Activated CD4-positive, alpha-beta T cell treated with anti-CD3 and anti-CD28 coated beads, Interleukin-2, amount 50 U/mL, for 48 hours (primary cell): ENCODE measurements at regions not wholly inside any gene's neighbourhood (a gene's known extent, or its start where the extent isn't known, plus 50 kb on each side); places are given as distances from the start of the nearest gene placed in this dataset.

Experiments
- DNase-seq, 2 experiments: peaks; one replicate each; pipeline ENCODE4 v3.0.0-alpha.2; 2020

DNA sequence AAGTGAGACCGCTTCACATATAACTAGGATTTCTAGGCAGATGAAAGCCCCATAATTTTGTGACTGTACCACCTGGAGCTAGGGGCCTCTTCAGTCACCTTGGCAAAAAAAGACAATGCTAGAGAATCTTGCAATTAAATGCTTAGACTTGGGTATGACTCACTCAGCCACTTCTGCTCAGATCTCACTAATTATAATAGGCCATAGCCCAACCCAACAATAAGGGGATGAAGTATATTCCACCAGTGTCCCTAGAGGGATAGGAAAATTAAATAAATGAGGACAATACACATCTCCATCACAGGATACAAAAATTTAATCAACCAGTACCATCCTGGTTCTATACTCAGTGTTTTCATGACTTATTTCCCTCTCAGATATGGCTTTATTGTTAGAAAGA lies 1079.9 kb upstream of the C9orf72 start:
- DNase-seq, result no peak

DNA sequence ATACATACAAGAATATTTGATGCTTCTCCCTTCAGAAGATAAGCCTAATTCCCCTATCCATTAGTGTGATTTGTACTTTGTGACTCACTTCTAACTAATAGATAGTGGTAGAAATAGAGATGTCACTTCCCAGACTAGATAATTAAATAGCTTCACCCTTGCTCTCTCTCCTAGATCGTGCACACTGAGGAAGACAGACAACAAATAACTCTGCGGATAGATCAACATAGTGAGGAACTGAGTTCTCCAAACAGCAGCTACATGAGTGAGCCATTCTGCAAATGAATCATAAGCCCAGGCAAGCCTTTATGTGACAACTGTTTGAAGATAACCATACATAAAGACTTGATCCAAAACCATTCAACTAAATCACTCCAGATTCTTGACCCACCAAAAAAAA lies 1083.4 kb upstream of the C9orf72 start:
- DNase-seq, result no peak

DNA sequence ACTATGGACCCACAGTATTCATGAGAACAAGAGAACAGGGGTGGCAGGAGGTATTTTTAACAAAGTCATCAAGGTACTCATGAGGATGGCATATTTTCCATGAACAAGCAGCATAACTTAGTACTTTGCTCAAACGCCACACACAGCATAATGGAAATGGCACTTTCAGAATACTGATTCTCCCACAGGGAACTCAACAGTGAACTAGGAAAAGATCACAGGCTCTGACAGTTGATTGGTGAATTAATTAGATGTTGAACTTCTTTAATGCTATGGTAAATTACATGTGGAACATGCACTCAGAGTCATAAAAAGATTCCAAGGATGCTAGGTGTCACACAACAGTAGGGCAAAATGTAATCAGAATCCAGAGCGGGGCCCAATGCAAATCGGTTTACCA lies 1088.6 kb upstream of the C9orf72 start:
- no peak for DNase-seq

DNA sequence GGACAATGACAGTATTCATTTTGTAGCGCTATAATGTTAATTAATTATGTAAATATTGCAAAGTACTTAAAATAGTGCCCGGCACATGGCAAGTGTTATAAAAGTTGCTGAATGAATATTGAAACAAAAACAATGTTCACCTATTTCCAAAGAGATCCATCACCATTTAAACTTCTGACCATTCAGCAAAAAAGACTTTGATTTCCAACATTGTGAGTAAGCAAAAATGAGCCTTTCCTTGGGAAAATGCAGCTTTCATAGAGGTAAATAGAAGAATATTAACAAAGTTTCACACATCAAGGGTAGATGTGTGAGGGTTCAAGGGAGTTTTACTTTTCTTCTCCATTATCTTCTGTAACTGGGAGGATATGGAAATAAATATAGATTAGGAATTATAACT lies 1089.4 kb upstream of the C9orf72 start:
- DNase-seq, result no peak

DNA sequence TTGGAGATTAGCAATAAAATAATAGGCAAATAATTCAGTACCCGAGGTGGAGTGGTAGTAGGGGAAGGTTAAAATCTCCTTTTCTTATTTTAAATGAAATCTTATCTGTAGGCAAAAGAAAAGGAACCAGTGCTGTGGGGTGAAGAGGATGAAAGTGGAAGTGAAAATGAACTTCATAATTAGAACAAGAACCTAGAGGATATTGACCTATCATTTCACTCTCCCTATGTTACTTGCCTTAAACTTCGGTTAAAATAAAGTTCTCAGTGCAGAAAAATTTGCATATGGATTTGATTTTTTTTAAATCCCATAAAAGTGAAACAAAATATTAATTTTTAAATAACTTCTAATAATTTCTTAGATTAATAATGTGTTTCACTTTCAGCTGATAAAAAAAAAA lies 1094.9 kb upstream of the C9orf72 start:
- no peak for DNase-seq

DNA sequence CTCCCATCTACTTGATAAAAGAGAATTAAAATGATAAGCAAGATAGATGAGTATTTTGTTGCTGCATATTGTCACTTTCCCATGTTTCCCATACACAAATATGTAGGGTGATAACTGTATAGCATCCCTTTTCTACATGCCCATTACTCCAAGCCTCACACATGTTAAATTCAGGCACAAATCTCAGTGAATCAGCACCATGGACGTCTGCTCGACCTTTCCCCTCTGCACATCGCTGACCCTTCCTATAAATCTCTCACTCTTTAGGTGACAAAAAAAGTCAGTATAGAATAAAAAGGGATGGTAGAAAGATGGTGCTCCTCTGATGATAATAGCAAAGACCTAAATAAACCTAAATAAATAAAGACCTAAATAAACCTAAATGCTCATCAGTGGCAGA lies 1097.7 kb upstream of the C9orf72 start:
- DNase-seq, result no peak

DNA sequence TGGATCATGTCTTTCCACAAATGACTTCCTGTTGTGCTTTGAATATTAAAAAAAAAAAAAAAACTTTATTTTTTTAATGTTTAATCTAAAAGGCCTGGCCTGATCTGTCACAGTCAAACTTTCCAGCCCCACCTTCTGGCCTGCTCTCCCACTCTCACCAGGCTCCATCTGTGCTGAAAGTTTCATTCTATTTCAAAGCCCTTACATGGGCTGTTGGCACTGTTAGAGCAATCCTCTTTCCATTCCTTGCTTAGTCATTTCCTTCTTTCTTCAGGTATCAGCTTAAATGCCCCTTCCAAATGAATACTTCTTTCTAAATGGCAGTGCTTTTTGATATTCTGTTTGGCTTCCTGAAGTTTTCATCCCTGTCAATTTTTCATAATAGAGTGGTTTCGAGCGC lies 1104.8 kb upstream of the C9orf72 start:
- no peak for DNase-seq

DNA sequence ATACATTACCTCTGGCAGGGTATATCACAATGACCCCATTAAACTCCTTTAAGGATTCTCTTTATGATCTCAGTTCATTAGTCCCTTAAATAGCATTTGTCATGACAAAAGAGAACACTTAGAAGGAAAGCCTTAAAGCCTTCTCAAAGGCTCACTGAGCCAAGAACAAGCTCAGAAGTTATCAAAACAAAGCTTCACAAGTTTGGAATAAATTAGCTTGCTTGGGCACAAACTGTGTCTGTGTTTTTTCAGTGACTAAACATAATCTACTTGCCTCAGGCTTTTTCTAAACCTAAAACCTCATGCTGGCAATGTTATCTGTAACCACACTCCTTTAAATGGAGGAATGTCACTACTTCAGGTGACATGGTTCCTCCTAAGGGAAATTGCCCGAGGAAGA lies 1114.9 kb upstream of the C9orf72 start:
- no peak for DNase-seq

DNA sequence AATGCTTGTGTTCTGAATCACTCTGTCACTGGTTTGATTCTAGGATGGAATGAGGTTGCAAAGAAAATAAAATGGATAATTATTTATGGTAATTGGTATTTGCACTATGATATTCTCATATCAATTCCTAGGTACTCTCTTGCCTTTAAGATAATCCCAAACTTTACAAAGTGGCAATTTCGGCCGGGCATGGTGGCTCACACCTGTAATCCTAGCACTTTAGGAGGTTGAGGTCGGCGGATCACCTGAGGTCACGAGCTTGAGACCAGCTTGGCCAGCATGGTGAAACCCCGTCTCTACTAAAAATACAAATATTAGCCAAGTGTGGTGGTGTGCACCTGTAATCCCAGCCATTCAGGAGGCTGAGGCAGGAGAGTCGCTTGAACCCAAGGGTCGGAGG lies 1118.7 kb upstream of the C9orf72 start:
- no peak for DNase-seq

DNA sequence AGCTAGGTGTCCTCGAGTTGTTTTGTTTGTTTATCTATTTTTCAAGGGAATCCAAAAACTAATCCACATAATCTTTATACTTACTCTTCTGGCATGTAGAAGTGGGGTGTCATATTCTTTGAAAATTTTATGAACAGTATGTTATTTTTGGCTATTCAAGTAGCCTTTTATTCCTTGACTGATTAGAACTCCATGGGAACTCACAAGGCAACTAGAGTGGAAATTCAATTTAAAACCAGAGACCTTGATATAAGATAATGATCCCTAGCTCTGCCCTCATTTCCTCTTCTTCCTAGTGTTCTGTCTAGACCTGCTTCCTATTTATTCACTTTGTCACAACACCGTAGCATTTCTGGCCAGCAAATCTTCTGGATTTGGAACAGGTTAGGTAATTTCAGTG lies 1123.7 kb upstream of the C9orf72 start:
- DNase-seq, result no peak

DNA sequence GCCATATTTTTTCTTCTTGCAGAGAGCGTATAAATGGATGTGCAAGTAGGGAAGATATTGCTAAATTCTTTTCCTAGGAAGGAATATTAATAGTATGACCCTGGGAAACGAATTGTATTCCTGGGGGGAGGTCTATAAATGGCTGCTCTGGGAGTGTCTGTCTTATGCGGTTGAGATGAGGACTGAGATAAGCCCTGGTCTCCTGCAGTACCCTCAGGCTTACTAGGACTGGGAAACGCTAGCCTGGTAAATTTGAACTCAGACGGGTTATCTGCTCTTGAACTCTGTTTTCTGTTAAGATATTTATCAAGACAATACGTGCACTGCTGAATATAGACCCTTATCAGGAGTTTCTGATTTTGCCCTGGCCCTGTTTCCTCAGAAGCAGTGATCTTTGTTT lies 1126.4 kb upstream of the C9orf72 start:
- no peak for DNase-seq

DNA sequence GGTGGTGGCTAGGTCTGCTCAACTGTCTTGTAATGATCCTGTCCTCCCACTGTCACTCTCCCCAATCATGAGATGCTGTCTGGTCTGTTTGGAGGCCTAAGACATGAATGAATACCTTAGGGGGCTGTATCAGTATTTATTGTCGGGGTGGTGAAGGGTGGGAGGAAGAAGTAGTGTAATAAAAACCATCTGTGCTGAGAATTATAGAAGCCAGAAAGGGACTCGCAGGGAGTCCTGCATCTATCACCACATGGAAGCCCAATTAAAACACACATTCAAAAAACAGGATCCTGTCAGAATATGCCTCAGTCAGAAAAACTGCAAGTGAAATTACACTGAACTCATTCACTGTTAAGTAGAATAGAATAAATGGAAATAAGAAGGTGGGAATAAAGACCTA lies 1134.3 kb upstream of the C9orf72 start:
- DNase-seq, result no peak

DNA sequence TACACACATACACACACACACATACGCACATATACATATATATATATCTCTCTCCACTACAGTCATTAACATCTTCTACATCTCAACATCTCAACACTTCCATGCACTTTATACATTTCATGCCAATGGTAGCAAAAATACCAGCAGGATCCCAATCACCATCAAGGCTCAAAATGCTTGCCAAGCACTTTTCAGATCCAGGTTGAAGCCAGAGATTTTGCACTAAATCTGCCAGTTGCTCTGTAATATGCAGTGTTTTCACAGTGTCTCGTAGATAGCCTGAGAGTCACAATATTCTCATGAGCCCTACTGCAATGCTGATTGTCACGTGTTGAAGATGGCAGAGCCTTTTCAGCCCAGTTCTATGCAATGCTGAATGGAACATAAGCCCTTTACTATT lies 1140.9 kb upstream of the C9orf72 start:
- DNase-seq, result no peak

DNA sequence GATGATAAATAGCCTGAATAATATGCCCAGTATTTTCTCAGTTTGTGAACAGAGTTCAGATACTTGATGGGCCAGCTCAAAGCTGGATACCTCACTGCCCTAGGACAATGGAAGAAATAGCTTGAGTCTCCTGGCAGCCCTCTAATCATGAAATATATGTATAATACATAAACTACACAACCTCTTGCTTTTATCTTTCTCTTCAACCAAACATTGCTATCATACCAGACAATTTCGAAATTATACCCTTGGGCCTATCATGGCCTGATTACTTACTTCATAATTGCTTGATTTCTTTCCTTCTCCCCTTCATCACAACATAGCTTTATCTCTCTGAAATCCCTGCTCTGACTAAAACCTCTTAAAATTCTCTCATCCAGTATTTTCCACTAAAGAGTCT lies 1144.9 kb upstream of the C9orf72 start:
- no peak for DNase-seq

DNA sequence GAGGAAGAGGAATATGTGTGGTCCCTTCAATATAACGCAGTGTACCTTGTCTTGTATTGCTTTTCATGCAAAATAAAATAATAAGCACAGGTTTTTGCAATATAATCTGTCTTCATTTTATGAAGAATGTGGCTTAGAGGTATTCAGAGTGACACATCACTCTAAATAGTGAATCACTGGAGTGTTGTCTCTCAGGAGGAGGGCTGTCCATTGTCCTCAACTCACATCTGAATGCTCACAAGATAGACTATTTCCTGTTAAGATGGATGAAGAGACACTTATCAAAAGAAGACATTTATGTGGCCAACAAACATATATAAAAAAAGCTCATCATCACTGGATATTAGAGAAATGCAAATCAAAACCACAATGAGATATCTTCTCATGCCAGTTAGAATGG lies 1147.5 kb upstream of the C9orf72 start:
- DNase-seq, result no peak

DNA sequence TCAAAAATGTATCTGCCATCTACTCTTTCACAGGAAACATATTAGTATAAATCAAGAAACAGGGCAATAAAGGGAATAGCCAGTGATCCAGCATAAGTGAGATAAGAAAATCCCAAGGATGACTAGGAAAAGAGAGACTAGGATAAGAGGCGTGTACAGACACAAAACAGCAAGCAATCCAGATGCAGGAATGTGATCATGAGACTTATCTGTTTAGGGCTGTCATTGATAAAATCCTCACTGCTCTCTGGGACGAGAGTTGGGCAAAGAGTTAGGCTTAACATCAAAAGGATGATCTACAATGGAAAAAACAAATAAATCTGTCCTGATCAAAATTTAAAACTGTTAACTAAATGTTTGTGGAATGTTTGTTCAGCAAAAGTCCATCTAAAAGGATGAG lies 1156.8 kb upstream of the C9orf72 start:
- DNase-seq, result no peak

DNA sequence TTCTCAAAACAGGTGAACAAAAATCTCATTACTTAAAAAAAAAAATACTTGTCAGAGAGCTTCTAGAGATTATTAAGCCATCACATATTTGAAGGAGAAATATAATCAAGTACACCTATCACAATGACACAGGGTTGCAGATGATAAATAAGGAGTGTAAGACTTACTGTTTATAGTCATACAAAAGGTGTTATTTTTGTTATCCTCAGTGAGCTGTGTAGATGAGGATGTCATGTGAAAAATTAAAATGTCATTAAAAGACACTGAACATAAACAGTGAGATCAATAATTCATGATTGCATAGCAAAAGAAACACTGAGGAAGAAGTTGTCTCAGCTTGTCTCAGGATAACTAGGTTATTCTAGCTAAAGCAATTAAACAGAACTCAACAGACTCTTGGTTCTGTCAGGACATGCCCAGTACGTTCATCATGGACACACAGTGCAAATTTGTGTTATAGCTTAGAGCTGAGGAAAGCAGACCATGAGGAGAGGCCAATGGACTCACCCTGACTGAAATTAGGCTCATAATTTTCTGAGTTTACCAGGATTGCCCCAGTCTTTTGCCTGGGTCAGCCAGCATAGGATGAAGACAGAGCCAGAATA lies 1162.6 kb upstream of the C9orf72 start:
- DNase-seq, result no peak

DNA sequence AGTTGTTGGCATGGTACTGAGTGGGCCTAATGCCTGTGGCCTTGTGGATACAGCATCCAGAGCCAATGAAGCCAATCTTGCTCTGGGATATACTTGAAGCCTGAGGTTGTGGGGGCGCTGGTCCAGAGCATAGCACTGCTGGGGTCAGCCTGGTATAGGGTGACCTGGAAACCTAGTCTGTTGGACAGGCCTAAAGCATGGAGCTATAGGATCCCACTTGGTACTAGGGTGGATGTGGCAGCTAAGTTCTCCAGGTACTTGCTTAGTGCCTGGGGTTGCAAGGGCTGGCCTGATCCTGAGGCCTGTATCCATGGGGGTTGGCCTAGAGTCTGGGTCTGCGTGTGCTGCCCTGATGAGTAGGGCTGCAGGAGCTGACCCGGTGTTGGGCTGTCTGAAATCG lies 1168.2 kb upstream of the C9orf72 start:
- no peak for DNase-seq

DNA sequence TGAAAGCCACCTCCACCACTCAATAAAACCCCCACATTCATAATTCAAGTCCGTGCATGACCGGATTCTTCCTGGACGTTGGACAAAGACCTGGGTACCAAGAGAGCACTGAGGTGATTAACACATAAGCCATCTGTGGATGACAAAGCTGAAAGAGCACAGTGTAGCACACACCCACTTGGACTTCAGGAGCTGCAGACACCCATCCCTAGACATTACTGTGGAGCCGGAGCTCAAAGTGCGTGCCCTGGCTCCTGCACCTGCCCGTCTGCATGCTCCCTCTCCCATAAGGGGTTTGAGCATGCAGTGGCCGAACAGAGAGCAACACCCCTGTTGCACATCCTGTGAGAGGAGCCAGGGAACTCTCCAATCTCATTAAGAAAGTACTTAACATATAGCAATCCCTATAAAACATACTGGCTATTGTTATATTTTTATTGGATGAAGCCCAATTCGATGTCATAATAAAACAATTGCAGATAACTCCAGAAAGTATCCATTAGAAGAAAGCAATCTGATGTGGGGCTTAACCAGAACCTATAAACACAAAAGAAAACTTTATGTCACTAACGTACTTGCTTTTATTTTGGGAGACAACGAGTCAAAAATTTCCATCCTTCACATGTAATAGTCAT lies 1174.2 kb upstream of the C9orf72 start:
- no peak for DNase-seq

DNA sequence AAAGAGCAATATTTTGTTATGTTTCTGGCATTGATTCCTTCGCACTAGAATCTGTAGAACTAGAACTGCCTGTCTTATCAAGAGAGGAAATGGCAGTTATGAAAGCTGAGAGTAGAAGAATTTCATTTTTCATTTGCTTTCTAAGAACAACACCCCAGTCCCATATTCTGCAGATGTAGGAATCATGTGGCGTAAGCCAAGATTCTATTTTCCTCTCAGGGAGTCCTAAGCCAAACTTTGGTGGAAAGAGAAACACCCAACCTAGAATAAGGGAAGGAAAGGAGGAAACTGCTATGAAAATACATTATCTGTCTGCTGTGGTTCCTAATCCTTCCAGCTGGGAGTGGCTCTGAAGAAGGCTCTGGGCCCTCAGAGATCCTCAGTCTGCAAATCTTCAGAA lies 1176.9 kb upstream of the C9orf72 start:
- DNase-seq, result no peak

DNA sequence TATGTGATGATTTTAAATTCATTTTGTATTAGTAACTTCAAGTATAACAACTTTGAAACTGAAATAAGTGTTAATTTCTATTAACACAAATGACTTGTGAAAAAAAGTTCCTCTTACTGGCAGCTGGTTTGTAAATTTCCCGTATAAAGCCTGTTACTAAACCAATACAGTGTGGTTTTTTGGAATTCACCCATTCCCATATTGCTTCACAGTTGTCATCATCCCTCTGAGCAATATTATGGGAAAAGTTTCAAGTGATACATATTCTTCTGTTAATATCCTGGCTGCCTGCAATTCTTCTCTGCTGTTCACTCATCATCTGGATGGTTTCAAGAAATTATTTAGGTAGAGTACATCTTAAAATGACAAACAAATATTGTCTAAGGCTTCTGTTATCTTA lies 1185.1 kb upstream of the C9orf72 start:
- no peak for DNase-seq

DNA sequence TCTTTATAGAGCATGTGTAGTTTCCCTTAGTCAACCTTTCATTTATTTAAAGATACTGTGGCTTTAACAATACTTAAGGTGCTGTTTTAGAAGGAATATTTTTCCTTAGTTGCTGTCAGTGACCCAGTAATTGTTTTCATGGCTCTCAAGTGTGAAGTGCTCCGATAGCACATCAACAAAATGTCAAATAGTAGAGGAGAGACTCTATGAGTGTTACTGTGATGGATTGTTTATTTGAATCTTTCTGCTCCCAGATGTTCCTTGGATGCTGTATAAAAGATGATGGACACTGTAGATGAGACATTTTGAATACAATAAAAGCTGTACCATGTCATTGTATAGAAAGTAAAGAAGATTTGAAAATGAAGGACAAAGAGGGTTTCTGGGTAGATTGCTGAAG lies 1185.7 kb upstream of the C9orf72 start:
- no peak for DNase-seq

DNA sequence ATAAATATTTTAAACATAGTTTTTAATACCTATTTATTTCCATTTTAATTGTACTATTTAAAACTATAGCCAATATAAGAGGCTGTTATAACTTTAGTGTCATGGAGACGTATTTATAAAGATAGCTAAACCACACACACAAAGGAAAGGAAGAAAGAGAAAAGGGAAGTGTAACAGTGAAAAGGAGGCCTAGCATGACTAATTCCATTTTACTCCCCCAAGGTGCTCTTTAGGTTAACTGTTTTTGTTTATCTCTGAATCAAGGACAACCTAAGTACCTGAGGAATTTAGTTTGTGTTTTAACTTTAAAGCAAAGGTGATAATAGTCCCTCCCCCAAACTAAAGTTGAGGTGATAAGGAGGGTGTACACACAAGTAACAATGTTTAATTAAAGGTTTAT lies 1188.9 kb upstream of the C9orf72 start:
- DNase-seq, result no peak

DNA sequence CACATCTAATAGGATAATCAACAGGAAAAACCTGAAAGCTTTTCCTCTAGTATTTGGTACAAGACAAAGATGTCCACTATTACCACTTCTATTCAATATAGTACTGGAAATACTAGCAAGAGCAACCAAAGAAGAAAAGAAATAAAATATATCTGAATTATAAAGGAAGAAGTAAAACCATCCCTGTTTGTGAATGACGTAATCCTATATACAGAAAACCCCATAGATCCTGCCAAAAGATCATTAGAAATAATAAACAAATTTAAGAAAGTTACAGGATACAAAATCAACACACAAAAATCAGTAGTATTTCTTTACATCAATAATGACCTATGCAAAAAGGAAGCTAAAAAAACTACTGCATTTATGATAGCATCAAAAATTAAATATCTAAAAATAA lies 1191.3 kb upstream of the C9orf72 start:
- no peak for DNase-seq

DNA sequence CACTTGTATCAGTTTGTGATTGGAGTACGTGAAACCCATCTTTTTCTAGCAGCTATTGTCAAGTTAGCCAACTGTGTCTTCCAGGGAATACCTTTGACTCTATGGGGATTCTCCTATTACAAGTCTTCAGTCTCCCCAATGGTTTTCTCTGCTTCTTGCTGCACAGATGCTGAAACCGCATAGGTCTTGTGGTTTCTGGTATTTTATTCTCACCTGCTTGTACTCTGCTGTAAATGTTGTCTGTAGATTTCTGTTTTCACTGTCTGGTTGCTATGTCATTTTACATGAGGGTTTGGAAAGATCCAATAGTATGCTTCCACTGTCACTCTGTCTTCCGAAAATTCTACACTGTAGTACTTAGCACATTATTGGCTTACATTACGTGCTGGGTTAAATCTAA lies 1196.9 kb upstream of the C9orf72 start:
- no peak for DNase-seq

DNA sequence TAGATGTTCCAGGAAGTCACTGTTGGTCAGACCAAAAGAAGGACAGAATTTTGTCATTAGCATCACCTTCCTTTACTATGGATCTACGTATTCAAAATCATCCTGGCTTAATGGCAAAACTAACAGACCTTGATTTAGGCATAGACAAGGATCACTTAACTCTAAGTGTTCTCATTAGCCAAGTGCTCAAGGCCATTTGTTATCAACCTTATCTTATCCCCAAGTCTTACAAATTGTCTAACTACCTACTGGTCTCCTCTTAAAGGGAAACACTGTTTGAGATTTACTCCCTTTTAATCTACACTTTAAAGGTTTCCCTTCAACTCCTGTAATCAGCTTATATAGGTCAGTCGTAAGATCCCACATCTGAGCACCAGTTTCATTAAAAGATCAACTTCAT lies 1197.5 kb upstream of the C9orf72 start:
- DNase-seq, result no peak
